Mucosa of descending colon (tissue), 3 donors: ENCODE measurements at regions not wholly inside any gene's neighbourhood (a gene's known extent, or its start where the extent isn't known, plus 50 kb on each side); places are given as distances from the start of the nearest gene placed in this dataset.
A peak's percentile ranks its signal among the peaks of the same experiment; 100 is the strongest.

Experiments used
- ATAC-seq: fragments of 200-7000 bp; cut with Tn5 transposase; one replicate; pipeline ENCODE4 v1.9.1; 2020; ENCODE audit warnings: mild to moderate bottlenecking, moderate library complexity
- DNase-seq, 3 donors: peaks; one replicate each; pipeline ENCODE4 v3.0.0-alpha.2; 2020
- H3K36me3 ChIP-seq: fragments of 200-600 bp; one replicate; pipeline ENCODE4 v1.8.0; 2021; ENCODE audit warnings: low read depth, mild to moderate bottlenecking
- H3K4me1 ChIP-seq: fragments of 200-600 bp; one replicate; pipeline ENCODE4 v1.8.0; 2021; ENCODE audit warnings: low read depth, mild to moderate bottlenecking
- H3K4me3 ChIP-seq: fragments of 200-600 bp; one replicate; pipeline ENCODE4 v1.8.0; 2021; ENCODE audit warnings: mild to moderate bottlenecking
- H3K9me3 ChIP-seq: fragments of 200-600 bp; one replicate; pipeline ENCODE4 v1.8.0; 2021; ENCODE audit warnings: mild to moderate bottlenecking
- intact Hi-C, 2 donors: fragments of 100-400 bp; cut with DNase I in 1 of 2; cut with micrococcal nuclease in 1 of 2; formaldehyde crosslinking; loops; one replicate each; pipeline versions ENCODE4 v1.11.0 to v1.11.1; 2022; cut with DNase I, micrococcal nuclease
- TF ChIP-seq, protein P1 (sequence below): fragments of 200-600 bp; IDR thresholded peaks from one replicate; pipeline ENCODE4 v1.8.0; 2022; ENCODE audit warnings: antibody characterized with exemption, mild to moderate bottlenecking
- donor health status: DM: no; HTN: no; CAD: no; lungs with moderate emphysema.
- donor health status: DM: no; HTN: no; CAD: no.
- donor health status: DM: no; HTN: yes; CAD: no.

DNA sequence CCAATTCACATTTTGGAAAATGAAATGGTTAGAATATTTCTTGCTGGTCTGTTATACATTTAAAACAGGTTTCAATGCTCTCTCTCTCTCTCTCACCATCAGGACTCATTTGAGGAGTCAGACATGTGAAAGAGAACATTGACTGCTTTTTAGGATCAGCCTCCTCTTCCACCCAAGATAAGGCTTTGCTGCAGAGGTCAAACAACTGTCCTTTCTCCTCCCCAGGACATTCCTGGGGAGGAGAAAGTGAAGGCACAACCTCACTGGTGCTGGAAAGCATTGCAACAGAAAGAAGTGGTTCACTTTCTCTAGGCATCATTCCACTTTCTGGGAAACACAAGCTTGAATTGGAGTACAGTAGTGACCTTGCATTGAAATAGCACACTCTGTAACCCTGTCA lies 409.1 kb upstream of the NR2F2 start:
- Histone ChIP-seq H3K36me3 (no peaks in the 10 kb centered on the region), H3K4me3 (no peak overlapping the region), H3K9me3 (no peaks in the 10 kb centered on the region), H3K4me1 (no peaks in the 10 kb centered on the region)
- TF ChIP-seq, protein P1, sequence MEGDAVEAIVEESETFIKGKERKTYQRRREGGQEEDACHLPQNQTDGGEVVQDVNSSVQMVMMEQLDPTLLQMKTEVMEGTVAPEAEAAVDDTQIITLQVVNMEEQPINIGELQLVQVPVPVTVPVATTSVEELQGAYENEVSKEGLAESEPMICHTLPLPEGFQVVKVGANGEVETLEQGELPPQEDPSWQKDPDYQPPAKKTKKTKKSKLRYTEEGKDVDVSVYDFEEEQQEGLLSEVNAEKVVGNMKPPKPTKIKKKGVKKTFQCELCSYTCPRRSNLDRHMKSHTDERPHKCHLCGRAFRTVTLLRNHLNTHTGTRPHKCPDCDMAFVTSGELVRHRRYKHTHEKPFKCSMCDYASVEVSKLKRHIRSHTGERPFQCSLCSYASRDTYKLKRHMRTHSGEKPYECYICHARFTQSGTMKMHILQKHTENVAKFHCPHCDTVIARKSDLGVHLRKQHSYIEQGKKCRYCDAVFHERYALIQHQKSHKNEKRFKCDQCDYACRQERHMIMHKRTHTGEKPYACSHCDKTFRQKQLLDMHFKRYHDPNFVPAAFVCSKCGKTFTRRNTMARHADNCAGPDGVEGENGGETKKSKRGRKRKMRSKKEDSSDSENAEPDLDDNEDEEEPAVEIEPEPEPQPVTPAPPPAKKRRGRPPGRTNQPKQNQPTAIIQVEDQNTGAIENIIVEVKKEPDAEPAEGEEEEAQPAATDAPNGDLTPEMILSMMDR, result no peak
- intact Hi-C loops, result no loop called here
- ATAC-seq (no peak), DNase-seq (no peak)

DNA sequence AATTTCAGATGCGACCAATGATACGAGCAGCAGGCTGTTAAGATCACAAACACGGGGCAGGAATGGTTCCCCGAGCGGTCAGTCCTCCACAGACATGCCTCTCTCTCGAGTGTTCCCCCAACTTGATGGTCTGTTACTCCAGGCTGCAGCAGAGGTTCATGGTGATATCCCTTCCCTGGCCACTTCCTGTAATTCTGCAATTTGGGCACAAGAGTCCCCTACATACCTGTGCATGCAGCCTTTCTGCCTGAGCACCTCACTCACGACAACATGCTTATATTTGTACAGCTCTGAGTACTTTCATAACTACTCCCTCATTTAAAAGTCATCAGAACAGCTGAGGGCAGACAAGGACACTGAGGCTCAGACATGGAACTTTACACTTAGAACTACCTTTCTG lies 408.1 kb upstream of the NR2F2 start:
- intact Hi-C loops, result no loop called here
- Histone ChIP-seq H3K4me3 (no peak overlapping the region), H3K9me3 (no peaks in the 10 kb centered on the region), H3K36me3 (no peaks in the 10 kb centered on the region), H3K4me1 (no peaks in the 10 kb centered on the region)
- ATAC-seq (no peak), DNase-seq (no peak)
- TF ChIP-seq, protein P1, result no peak

DNA sequence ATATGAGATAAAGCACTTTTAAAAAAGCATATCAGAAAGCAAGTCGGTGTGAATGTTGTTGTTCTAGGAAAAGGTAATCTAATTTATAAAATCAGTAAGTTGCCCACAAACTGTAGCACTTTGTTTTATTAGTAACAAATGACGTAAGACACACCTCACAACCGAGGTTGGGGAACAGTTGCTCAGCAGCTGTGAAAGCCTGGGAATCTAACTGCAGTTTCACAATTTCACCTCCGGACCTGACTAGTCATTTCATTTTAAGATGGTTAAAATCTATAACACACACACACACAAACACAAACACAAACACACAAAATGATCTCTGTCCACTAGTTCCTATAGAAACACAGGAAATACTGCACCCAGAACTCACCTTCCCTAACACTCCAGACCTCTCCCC lies 406.7 kb upstream of the NR2F2 start:
- Histone ChIP-seq H3K9me3 (no peaks in the 10 kb centered on the region), H3K4me1 (no peaks in the 10 kb centered on the region), H3K4me3 (no peak overlapping the region), H3K36me3 (no peaks in the 10 kb centered on the region)
- DNase-seq (no peak), ATAC-seq (no peak)
- TF ChIP-seq, protein P1, result no peak
- intact Hi-C loops, result no loop called here

DNA sequence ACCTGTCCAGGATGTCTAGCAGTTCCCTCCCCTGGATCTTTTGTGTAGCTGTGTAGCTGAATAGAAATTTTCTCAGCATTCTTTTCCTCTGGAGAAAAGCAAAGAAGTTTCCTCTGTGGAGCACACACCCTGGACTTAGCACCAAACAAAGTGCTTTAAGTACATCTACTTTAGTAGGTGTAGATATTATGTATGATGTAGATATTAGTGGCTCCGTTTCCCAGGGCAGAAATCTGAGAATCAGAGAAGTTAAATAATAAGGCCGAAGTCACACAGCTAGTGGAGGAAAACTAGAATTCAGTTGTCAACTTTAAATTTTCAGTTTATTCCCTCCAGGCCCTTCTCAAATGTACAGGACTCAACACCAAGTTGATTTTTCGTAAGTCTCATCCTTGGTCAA lies 401.7 kb upstream of the NR2F2 start:
- no peaks in the 10 kb centered on the region for H3K4me1 ChIP-seq
- no peak for DNase-seq
- intact Hi-C loops, result no loop called here
- no peaks in the 10 kb centered on the region for H3K36me3 ChIP-seq
- H3K4me3 ChIP-seq, result no peak overlapping the region
- ATAC-seq, result no peak
- H3K9me3 ChIP-seq, result no peaks in the 10 kb centered on the region
- TF ChIP-seq, protein P1, result no peak

DNA sequence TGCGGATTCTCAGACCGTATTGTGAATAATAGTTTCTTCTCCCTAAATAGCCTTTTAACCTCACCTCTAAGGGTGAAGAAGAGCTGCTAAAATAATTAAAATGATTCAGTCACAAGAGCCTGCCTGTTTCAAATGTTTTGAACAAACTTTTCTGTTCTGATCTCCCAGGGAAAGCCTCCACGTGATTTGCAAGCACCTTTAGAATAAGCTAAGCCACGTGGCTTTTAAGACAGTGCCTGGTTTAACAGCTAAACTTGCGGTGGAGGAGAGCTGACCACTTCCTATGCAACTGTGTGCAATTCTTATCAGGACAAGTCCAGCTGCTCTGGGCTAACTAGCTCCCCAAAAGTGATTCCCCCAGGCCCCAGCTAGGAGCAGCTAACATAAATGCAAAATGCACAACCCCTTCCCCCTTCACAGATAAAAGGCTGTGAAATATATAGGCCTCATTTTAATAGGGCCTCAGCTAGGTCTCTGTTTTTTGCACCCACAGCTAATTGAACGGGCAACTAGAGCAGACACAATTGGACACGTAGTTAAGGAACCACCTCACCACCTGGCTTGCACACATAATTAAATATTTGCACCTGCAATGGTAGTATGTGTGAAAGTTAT lies 401.2 kb upstream of the NR2F2 start:
- Histone ChIP-seq H3K9me3 (no peaks in the 10 kb centered on the region), H3K4me1 (no peaks in the 10 kb centered on the region), H3K36me3 (no peaks in the 10 kb centered on the region), H3K4me3 (no peak overlapping the region)
- intact Hi-C loops, result no loop called here
- TF ChIP-seq, protein P1, result no peak
- DNase-seq, result peak in 1 of 3 donors; percentile 4
- ATAC-seq, result no peak
